ENCODE measurements at regions not wholly inside any gene's neighbourhood (a gene's known extent, or its start where the extent isn't known, plus 50 kb on each side); places are given as distances from the start of the nearest gene placed in this dataset.
"Not testable (repeated sequence)": the region's sequence is repeated elsewhere in the genome, so short reads cannot be mapped to it uniquely, and the experiment has no call there.

- no peak for TF ChIP-seq CTCF (IDR thresholded peaks at IDR 0.05; ENCODE audit: insufficient read depth, low read depth, low read length, missing control alignments)
- H3K4me3 ChIP-seq (ENCODE audit: low read depth, low read length) = no peak overlapping the region
- DNase-seq (ENCODE audit: low read depth) = no peak
Observed at GRCh38 chr4:75146223-75146622, 213.3 kb downstream of the PARM1 start.

- no peak for DNase-seq (ENCODE audit: low read depth)
- no peak overlapping the region for H3K4me3 ChIP-seq (ENCODE audit: low read depth, low read length)
- no peak for TF ChIP-seq CTCF (IDR thresholded peaks at IDR 0.05; ENCODE audit: insufficient read depth, low read depth, low read length, missing control alignments)
Observed at GRCh38 chr4:75144475-75144874, 211.6 kb downstream of the PARM1 start.

- no peak for TF ChIP-seq CTCF (IDR thresholded peaks at IDR 0.05; ENCODE audit: insufficient read depth, low read depth, low read length, missing control alignments)
- no peak overlapping the region for H3K4me3 ChIP-seq (ENCODE audit: low read depth, low read length)
- peak; percentile 21 for DNase-seq (ENCODE audit: low read depth)
Observed at GRCh38 chr4:75142850-75143249, 209.9 kb downstream of the PARM1 start.

- no peak for DNase-seq (ENCODE audit: low read depth)
- H3K4me3 ChIP-seq (ENCODE audit: low read depth, low read length) = no peak overlapping the region
- no peak for TF ChIP-seq CTCF (IDR thresholded peaks at IDR 0.05; ENCODE audit: insufficient read depth, low read depth, low read length, missing control alignments)
Observed at GRCh38 chr4:75142382-75142781, 209.5 kb downstream of the PARM1 start.

- no peak for TF ChIP-seq CTCF (IDR thresholded peaks at IDR 0.05; ENCODE audit: insufficient read depth, low read depth, low read length, missing control alignments)
- no peak for DNase-seq (ENCODE audit: low read depth)
- no peak overlapping the region for H3K4me3 ChIP-seq (ENCODE audit: low read depth, low read length)
Observed at GRCh38 chr4:75141162-75141561, 208.2 kb downstream of the PARM1 start.

GRCh38 chr4:75137302-75137701 lies 204.4 kb downstream of the PARM1 start:
- DNase-seq (ENCODE audit: low read depth) = no peak
- H3K4me3 ChIP-seq (ENCODE audit: low read depth, low read length) = no peak overlapping the region
- TF ChIP-seq CTCF (IDR thresholded peaks at IDR 0.05; ENCODE audit: insufficient read depth, low read depth, low read length, missing control alignments) = no peak

- no peak for TF ChIP-seq CTCF (IDR thresholded peaks at IDR 0.05; ENCODE audit: insufficient read depth, low read depth, low read length, missing control alignments)
- no peak overlapping the region for H3K4me3 ChIP-seq (ENCODE audit: low read depth, low read length)
- DNase-seq (ENCODE audit: low read depth) = peak; percentile 56
Observed at GRCh38 chr4:75135068-75135825, 202.3 kb downstream of the PARM1 start.

- not testable (repeated sequence) for DNase-seq (ENCODE audit: low read depth); H3K4me3 ChIP-seq (ENCODE audit: low read depth, low read length)
Observed at GRCh38 chr4:75126870-75127269, 194.0 kb downstream of the PARM1 start.
